NCI-H524 (cell line): ENCODE measurements at regions not wholly inside any gene's neighbourhood (a gene's known extent, or its start where the extent isn't known, plus 50 kb on each side); places are given as distances from the start of the nearest gene placed in this dataset.
A peak's percentile ranks its signal among the peaks of the same experiment; 100 is the strongest.

Experiments
- DNase-seq, 2 experiments: peaks; one replicate each; lab custom pipeline; 2025; lab: John Stamatoyannopoulos, UW

- no peak for DNase-seq
Measured at GRCh38 chr3:141814375-141814774, 51.2 kb downstream of the GRK7 start.

GRCh38 chr3:141815667-141816066 is 52.5 kb downstream of the GRK7 start:
- DNase-seq = no peak

GRCh38 chr3:141816958-141817357 is 53.8 kb downstream of the GRK7 start:
- no peak for DNase-seq

DNA sequence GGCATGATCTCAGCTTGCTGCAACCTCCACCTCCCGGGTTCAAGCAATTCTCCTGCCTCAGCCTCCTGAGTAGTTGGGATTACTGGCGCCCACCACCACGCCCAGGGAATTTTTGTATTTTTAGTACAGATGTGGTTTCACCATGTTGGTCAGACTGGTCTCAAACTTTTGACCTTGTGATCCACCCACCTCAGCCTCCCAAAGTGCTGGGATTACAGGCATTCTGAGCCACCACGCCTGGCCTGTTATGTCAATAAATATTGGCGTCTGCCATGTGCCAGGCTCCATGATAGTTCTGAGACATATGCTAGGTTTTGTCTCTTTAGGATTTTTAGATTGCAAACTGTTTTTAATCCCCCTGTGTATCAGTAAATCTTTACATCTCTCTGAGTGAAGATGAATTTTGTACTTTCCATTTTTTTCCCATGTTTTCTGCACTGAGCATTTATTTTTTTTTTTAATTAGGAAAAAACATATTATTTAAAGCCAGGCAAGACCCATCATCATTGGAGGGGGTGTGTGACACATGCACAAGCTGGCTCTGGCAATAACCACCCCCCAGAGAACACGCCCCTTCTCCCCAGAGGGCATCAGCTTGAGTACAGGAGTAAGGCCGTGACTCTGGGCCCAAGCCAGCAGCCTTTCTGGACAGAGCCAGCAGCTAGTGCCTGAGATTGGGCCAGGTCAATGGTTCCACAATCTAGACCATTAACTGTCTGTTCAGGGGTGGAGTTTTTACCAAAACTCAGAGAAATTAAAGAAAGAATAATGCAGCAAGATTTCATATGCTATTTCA is 51.0 kb upstream of the ATP1B3 start:
- peak in 1 of 2 experiments; percentile 21 for DNase-seq
